ENCODE measurements at regions not wholly inside any gene's neighbourhood (a gene's known extent, or its start where the extent isn't known, plus 50 kb on each side); places are given as distances from the start of the nearest gene placed in this dataset.
"Not testable (repeated sequence)": the region's sequence is repeated elsewhere in the genome, so short reads cannot be mapped to it uniquely, and the experiment has no call there.

DNA sequence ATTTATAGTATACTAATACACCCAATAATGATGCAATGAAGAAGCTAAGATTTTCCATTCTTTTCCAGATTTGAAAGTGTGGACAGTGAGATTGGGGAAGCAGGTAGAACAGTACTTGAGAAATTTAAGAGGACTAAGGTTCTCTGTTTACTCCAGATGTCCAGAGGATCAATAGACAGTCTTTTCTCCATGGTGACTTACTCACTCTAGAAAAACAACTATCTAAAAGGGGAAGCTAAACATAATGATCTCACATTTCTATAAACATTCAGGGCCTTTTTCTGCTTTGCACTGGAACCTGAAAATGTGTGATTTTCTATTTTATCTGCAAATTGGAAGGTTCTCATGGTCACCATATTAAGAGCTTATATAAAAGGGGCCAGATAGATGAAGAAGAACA, 93.9 kb upstream of the ZBTB18 start:
- Mint-ChIP-seq H3K27ac (ENCODE audit: low read depth, unreplicated experiment) (no peak overlapping the region), H3K27me3 (ENCODE audit: insufficient read depth, unreplicated experiment) (peaks cover 59% of the 10 kb centered on the region), H3K4me1 (ENCODE audit: insufficient read depth, unreplicated experiment) (no peaks in the 10 kb centered on the region), H3K4me3 (ENCODE audit: unreplicated experiment) (no peak overlapping the region), H3K36me3 (ENCODE audit: insufficient read depth, unreplicated experiment) (no peaks in the 10 kb centered on the region), H3K9me3 (ENCODE audit: unreplicated experiment) (no peaks in the 10 kb centered on the region)
- ChIA-PET POLR2A (interaction anchor here (0.6 kb wide), 1 partner anchor 439 kb away, joined by 4 read pairs; no protein-coding TSS in a partner anchor), CTCF (interaction anchor here (0.6 to 1.3 kb wide), 3 partner anchors 10 to 70 kb away, joined by 3 to 4 read pairs (median 4); no protein-coding TSS in a partner anchor)
- TF ChIP-seq, protein P1, sequence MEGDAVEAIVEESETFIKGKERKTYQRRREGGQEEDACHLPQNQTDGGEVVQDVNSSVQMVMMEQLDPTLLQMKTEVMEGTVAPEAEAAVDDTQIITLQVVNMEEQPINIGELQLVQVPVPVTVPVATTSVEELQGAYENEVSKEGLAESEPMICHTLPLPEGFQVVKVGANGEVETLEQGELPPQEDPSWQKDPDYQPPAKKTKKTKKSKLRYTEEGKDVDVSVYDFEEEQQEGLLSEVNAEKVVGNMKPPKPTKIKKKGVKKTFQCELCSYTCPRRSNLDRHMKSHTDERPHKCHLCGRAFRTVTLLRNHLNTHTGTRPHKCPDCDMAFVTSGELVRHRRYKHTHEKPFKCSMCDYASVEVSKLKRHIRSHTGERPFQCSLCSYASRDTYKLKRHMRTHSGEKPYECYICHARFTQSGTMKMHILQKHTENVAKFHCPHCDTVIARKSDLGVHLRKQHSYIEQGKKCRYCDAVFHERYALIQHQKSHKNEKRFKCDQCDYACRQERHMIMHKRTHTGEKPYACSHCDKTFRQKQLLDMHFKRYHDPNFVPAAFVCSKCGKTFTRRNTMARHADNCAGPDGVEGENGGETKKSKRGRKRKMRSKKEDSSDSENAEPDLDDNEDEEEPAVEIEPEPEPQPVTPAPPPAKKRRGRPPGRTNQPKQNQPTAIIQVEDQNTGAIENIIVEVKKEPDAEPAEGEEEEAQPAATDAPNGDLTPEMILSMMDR (IDR thresholded peaks at IDR 0.05; ENCODE audit: unreplicated experiment) = no peak
- DNase-seq (ENCODE audit: unreplicated experiment) = no peak
- no TSS peak for BruUV-seq (replicated peaks)
- intact Hi-C loops (cut with micrococcal nuclease) = loop anchor here (10.0 kb wide), 1 partner anchor 212 kb away; no protein-coding TSS in a partner anchor

DNA sequence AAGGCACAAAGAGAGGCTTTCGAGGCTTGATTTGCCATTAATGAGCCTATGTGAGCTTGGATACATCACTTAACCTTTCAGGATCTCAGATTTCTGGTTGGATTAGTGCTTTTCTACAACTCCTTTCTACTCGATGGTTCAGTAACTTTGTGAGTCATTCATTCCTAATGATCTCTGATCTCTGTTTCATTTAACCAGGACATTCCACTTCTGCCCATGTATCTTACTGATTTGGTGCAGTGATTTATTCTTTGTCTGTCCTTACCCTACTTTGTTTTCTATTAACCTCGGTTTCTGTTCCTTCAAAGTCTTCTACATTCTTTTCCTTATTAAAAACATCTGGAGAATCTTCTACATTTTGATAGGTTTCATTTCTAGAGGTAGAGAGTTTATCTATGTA, 94.6 kb upstream of the ZBTB18 start:
- DNase-seq (ENCODE audit: unreplicated experiment) = no peak
- no peaks in the 10 kb centered on the region for H3K4me1 Mint-ChIP-seq (ENCODE audit: insufficient read depth, unreplicated experiment)
- BruUV-seq (replicated peaks) = no TSS peak
- POLR2A ChIA-PET = no interaction called here
- CTCF ChIA-PET = interaction anchor here (1.3 kb wide), 1 partner anchor 12 kb away, joined by 4 read pairs; no protein-coding TSS in a partner anchor
- no peaks in the 10 kb centered on the region for H3K9me3 Mint-ChIP-seq (ENCODE audit: unreplicated experiment)
- H3K36me3 Mint-ChIP-seq (ENCODE audit: insufficient read depth, unreplicated experiment) = no peaks in the 10 kb centered on the region
- no peak overlapping the region for H3K4me3 Mint-ChIP-seq (ENCODE audit: unreplicated experiment)
- H3K27me3 Mint-ChIP-seq (ENCODE audit: insufficient read depth, unreplicated experiment) = peaks cover 52% of the 10 kb centered on the region
- TF ChIP-seq, protein P1 (IDR thresholded peaks at IDR 0.05; ENCODE audit: unreplicated experiment) = no peak
- intact Hi-C loops (cut with micrococcal nuclease) = loop anchor here (10.0 kb wide), 1 partner anchor 212 kb away; no protein-coding TSS in a partner anchor
- no peak overlapping the region for H3K27ac Mint-ChIP-seq (ENCODE audit: low read depth, unreplicated experiment)

DNA sequence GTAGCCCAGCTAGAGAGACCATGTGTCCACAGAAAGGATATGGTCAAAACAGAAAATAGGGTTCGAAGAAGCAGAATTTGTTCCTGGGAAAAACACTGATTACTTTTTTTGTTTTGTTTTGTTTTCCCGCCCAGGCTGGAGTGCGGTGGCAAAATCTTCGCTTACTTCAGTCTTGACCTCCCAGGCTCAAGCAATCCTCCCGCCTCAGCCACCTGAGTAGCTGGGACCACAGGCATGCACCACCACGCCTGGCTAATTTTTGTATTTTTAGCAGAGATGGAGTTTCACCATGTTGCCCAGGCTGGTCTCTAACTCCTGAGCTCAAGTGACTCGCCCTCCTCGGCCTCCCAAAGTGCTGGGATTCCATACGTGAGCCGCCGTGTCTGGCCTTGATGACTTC, 99.9 kb upstream of the ZBTB18 start:
- H3K27ac Mint-ChIP-seq (ENCODE audit: low read depth, unreplicated experiment); BruUV-seq (replicated peaks); POLR2A ChIA-PET; H3K9me3 Mint-ChIP-seq (ENCODE audit: unreplicated experiment); H3K4me3 Mint-ChIP-seq (ENCODE audit: unreplicated experiment); H3K4me1 Mint-ChIP-seq (ENCODE audit: insufficient read depth, unreplicated experiment); H3K36me3 Mint-ChIP-seq (ENCODE audit: insufficient read depth, unreplicated experiment); DNase-seq (ENCODE audit: unreplicated experiment); H3K27me3 Mint-ChIP-seq (ENCODE audit: insufficient read depth, unreplicated experiment): not testable (repeated sequence)
- intact Hi-C loops (cut with micrococcal nuclease) = loop anchor here (5.0 to 10.0 kb wide), 2 partner anchors 206 to 244 kb away; no protein-coding TSS in a partner anchor
- CTCF ChIA-PET = interaction anchor here (0.5 to 1.1 kb wide), 6 partner anchors 9 to 1210 kb away, joined by 3 to 4 read pairs (median 4); no protein-coding TSS in a partner anchor

DNA sequence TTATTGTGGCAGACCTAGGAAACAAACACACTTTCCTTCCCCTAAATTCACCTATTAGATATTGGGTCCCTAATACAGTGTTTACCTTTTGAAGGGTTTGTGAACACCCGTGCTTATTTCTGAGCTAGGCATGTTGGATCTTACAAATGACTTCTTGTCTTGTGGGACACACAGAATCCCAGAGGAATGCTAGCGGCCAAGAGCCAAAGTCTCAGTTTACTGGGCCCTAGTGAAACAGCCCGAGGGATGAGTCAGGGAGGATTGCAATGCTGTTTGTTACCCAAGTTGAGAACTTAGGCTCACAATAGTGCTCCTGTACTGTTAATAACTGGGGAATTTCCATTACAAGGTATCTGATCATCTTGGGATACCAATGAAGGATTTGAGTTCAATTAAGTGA, 100.1 kb upstream of the AKT3 start:
- no peaks in the 10 kb centered on the region for H3K36me3 Mint-ChIP-seq (ENCODE audit: insufficient read depth, unreplicated experiment)
- no peak overlapping the region for H3K27ac Mint-ChIP-seq (ENCODE audit: low read depth, unreplicated experiment)
- H3K27me3 Mint-ChIP-seq (ENCODE audit: insufficient read depth, unreplicated experiment) = no peaks in the 10 kb centered on the region
- CTCF ChIA-PET = no interaction called here
- no peaks in the 10 kb centered on the region for H3K9me3 Mint-ChIP-seq (ENCODE audit: unreplicated experiment)
- peak; percentile 96 for DNase-seq (ENCODE audit: unreplicated experiment)
- H3K4me3 Mint-ChIP-seq (ENCODE audit: unreplicated experiment) = no peak overlapping the region
- intact Hi-C loops (cut with micrococcal nuclease) = loop anchor here (5.0 to 10.0 kb wide), 2 partner anchors 205 to 243 kb away; no protein-coding TSS in a partner anchor
- no peaks in the 10 kb centered on the region for H3K4me1 Mint-ChIP-seq (ENCODE audit: insufficient read depth, unreplicated experiment)
- no TSS peak for BruUV-seq (replicated peaks)
- POLR2A ChIA-PET = interaction anchor here (1.3 kb wide), 1 partner anchor 9 kb away, joined by 3 read pairs; no protein-coding TSS in a partner anchor
- TF ChIP-seq, protein P1 (IDR thresholded peaks at IDR 0.05; ENCODE audit: unreplicated experiment) = no peak
